Endothelial cell (in vitro differentiated cells): ENCODE measurements at regions not wholly inside any gene's neighbourhood (a gene's known extent, or its start where the extent isn't known, plus 50 kb on each side); places are given as distances from the start of the nearest gene placed in this dataset.

Experiments used
- DNase-seq: peaks from one replicate; pipeline ENCODE4 v3.0.0; 2021; ENCODE audit warnings: low spot score
- H3K27ac Mint-ChIP-seq: one replicate; pipeline ENCODE4 v1.8.0; 2021; ENCODE audit warnings: mixed read lengths, inconsistent platforms; ENCODE audit not compliant: unreplicated experiment
- H3K27me3 Mint-ChIP-seq: one replicate; pipeline ENCODE4 v1.8.0; 2021; ENCODE audit warnings: mild to moderate bottlenecking, moderate library complexity, mixed read lengths, inconsistent platforms; ENCODE audit not compliant: unreplicated experiment
- H3K36me3 Mint-ChIP-seq: one replicate; pipeline ENCODE4 v1.8.0; 2021; ENCODE audit warnings: mild to moderate bottlenecking, low read depth, mixed read lengths, inconsistent platforms; ENCODE audit not compliant: unreplicated experiment
- H3K4me1 Mint-ChIP-seq: one replicate; pipeline ENCODE4 v1.8.0; 2021; ENCODE audit warnings: mild to moderate bottlenecking, mixed read lengths, inconsistent platforms; ENCODE audit not compliant: unreplicated experiment
- H3K4me3 Mint-ChIP-seq: one replicate; pipeline ENCODE4 v1.8.0; 2021; ENCODE audit warnings: mild to moderate bottlenecking, mixed read lengths, inconsistent platforms; ENCODE audit not compliant: unreplicated experiment
- H3K9me3 Mint-ChIP-seq: one replicate; pipeline ENCODE4 v1.8.0; 2021; ENCODE audit warnings: mixed read lengths, inconsistent platforms; ENCODE audit not compliant: unreplicated experiment
- TF ChIP-seq, protein P1 (sequence below): fragments of 200-600 bp; sonication (generic); IDR thresholded peaks from one replicate; pipeline ENCODE4 v1.5.0; 2021; ENCODE audit warnings: antibody characterized with exemption; ENCODE audit not compliant: unreplicated experiment

- TF ChIP-seq, protein P1, sequence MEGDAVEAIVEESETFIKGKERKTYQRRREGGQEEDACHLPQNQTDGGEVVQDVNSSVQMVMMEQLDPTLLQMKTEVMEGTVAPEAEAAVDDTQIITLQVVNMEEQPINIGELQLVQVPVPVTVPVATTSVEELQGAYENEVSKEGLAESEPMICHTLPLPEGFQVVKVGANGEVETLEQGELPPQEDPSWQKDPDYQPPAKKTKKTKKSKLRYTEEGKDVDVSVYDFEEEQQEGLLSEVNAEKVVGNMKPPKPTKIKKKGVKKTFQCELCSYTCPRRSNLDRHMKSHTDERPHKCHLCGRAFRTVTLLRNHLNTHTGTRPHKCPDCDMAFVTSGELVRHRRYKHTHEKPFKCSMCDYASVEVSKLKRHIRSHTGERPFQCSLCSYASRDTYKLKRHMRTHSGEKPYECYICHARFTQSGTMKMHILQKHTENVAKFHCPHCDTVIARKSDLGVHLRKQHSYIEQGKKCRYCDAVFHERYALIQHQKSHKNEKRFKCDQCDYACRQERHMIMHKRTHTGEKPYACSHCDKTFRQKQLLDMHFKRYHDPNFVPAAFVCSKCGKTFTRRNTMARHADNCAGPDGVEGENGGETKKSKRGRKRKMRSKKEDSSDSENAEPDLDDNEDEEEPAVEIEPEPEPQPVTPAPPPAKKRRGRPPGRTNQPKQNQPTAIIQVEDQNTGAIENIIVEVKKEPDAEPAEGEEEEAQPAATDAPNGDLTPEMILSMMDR, result no peak
- peaks cover 53% of the 10 kb centered on the region for H3K4me1 Mint-ChIP-seq
- peak overlapping the region; percentile 10 for H3K27ac Mint-ChIP-seq
- H3K27me3 Mint-ChIP-seq, result no peaks in the 10 kb centered on the region
- no peak for DNase-seq
- no peaks in the 10 kb centered on the region for H3K9me3 Mint-ChIP-seq
- no peaks in the 10 kb centered on the region for H3K36me3 Mint-ChIP-seq
- no peak overlapping the region for H3K4me3 Mint-ChIP-seq
Observed at GRCh38 chr12:59079472-59079871, 159.2 kb upstream of the LRIG3 start.

DNA sequence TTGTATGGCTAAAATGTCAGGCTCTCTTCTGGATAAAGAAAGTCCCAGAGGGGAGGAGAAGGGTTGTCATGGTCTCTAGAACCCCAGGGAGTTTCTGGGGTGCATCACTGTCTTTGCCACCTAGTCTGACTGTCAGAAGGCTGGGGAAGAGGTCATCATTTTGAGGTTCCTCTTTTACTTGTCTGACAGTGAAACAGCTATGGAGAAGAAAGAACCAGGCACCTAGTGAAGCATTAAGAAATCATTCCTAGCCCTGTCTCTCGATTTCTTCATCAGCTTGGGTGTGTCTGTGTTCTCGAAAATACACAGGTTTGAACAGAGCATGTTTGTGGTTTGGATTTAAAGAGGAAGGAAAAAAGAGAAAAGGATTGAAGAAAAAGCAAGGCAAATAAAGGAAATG is 158.7 kb upstream of the LRIG3 start:
- Mint-ChIP-seq H3K27ac (peak overlapping the region; percentile 33), H3K9me3 (no peaks in the 10 kb centered on the region), H3K36me3 (no peaks in the 10 kb centered on the region), H3K4me1 (peaks cover 51% of the 10 kb centered on the region), H3K27me3 (no peaks in the 10 kb centered on the region), H3K4me3 (no peak overlapping the region)
- no peak for DNase-seq
- TF ChIP-seq, protein P1, result no peak

GRCh38 chr12:59077575-59078426 is 157.5 kb upstream of the LRIG3 start:
- no peak for DNase-seq
- Mint-ChIP-seq H3K9me3 (no peaks in the 10 kb centered on the region), H3K4me3 (no peak overlapping the region), H3K27me3 (no peaks in the 10 kb centered on the region), H3K36me3 (no peaks in the 10 kb centered on the region), H3K27ac (peak overlapping the region; percentile 85), H3K4me1 (peaks cover 49% of the 10 kb centered on the region)
- TF ChIP-seq, protein P1, result no peak

DNA sequence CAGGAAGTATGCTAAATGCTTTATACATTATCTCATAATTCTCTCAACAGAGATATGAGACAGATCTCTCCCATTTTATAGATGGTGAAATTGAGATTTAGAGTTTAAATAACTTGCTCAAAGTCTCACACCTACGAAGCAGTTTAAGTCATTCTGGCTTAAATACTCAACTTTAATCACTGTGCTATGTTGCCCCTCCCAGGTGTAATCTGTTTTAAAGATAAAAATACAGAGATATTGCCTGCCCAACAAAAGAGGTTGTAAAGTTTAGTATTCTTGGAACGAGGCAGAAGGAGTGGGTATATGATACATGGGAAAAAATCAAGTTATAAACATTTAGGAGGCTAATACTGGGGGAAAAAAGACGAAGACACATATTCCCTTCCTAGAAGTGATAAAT is 156.8 kb upstream of the LRIG3 start:
- H3K27me3 Mint-ChIP-seq, result no peaks in the 10 kb centered on the region
- peaks cover 55% of the 10 kb centered on the region for H3K4me1 Mint-ChIP-seq
- no peaks in the 10 kb centered on the region for H3K36me3 Mint-ChIP-seq
- TF ChIP-seq, protein P1, result no peak
- no peak overlapping the region for H3K4me3 Mint-ChIP-seq
- peak overlapping the region; percentile 85 for H3K27ac Mint-ChIP-seq
- DNase-seq, result no peak
- no peaks in the 10 kb centered on the region for H3K9me3 Mint-ChIP-seq

- H3K4me3 Mint-ChIP-seq, result no peak overlapping the region
- peaks cover 59% of the 10 kb centered on the region for H3K4me1 Mint-ChIP-seq
- no peaks in the 10 kb centered on the region for H3K36me3 Mint-ChIP-seq
- TF ChIP-seq, protein P1, result no peak
- H3K9me3 Mint-ChIP-seq, result no peaks in the 10 kb centered on the region
- H3K27me3 Mint-ChIP-seq, result no peaks in the 10 kb centered on the region
- H3K27ac Mint-ChIP-seq, result peak overlapping the region; percentile 85
- no peak for DNase-seq
Observed at GRCh38 chr12:59076622-59077021, 156.3 kb upstream of the LRIG3 start.
